Colonic mucosa (tissue), 4 donors: ENCODE measurements at regions not wholly inside any gene's neighbourhood (a gene's known extent, or its start where the extent isn't known, plus 50 kb on each side); places are given as distances from the start of the nearest gene placed in this dataset.

Experiments
- DNase-seq: peaks from one replicate; pipeline ENCODE4 v3.0.0-alpha.2; 2020
- H3K27ac ChIP-seq: fragments of 200-600 bp; one replicate; pipeline ENCODE4 v1.8.0; 2021
- H3K27me3 ChIP-seq: fragments of 200-600 bp; one replicate; pipeline ENCODE4 v1.8.0; 2021
- H3K36me3 ChIP-seq: fragments of 200-600 bp; one replicate; pipeline ENCODE4 v1.8.0; 2021
- H3K4me1 ChIP-seq: fragments of 200-600 bp; one replicate; pipeline ENCODE4 v1.8.0; 2021; ENCODE audit warnings: mild to moderate bottlenecking
- H3K4me3 ChIP-seq: fragments of 200-600 bp; one replicate; pipeline ENCODE4 v1.8.0; 2021
- H3K9ac ChIP-seq, 2 donors: one replicate each; pipeline ENCODE4 v1.7.0; 2013; ENCODE audit warnings: control low read depth in 2 of 2, low read depth in 2 of 2, low read length in 2 of 2
- H3K9me3 ChIP-seq: fragments of 200-600 bp; one replicate; pipeline ENCODE4 v1.8.0; 2021
- CTCF ChIP-seq: fragments of 200-600 bp; IDR thresholded peaks from one replicate; pipeline ENCODE4 v1.8.0; 2022; ENCODE audit warnings: antibody characterized with exemption, mild to moderate bottlenecking
- intact Hi-C: fragments of 100-400 bp; cut with DNase I; formaldehyde crosslinking; loops from one replicate; pipeline ENCODE4 v1.14.1; 2022
- donor health status: healthy.
- donor health status: DM: no; HTN: no; CAD: no.
- donor health status: DM: no; HTN: no; CAD: no.

- Histone ChIP-seq H3K9me3 (no peaks in the 10 kb centered on the region), H3K4me3 (no peak overlapping the region), H3K27me3 (no peaks in the 10 kb centered on the region), H3K9ac (no peak overlapping the region), H3K27ac (no peak overlapping the region), H3K36me3 (no peaks in the 10 kb centered on the region), H3K4me1 (no peaks in the 10 kb centered on the region)
- TF ChIP-seq CTCF: no peak
- no peak for DNase-seq
- intact Hi-C loops: no loop called here
Observed at GRCh38 chr5:167730656-167731055, 560.8 kb upstream of the WWC1 start.

- H3K36me3 ChIP-seq: no peaks in the 10 kb centered on the region
- no peak for TF ChIP-seq CTCF
- no peaks in the 10 kb centered on the region for H3K4me1 ChIP-seq
- H3K9me3 ChIP-seq: no peaks in the 10 kb centered on the region
- intact Hi-C loops: no loop called here
- H3K4me3 ChIP-seq: no peak overlapping the region
- H3K9ac ChIP-seq: no peak overlapping the region
- no peak overlapping the region for H3K27ac ChIP-seq
- no peak for DNase-seq
- no peaks in the 10 kb centered on the region for H3K27me3 ChIP-seq
Observed at GRCh38 chr5:167731951-167732350, 559.5 kb upstream of the WWC1 start.

GRCh38 chr5:167732499-167732898 is 558.9 kb upstream of the WWC1 start:
- Histone ChIP-seq H3K9ac (no peak overlapping the region), H3K4me1 (no peaks in the 10 kb centered on the region), H3K27me3 (no peaks in the 10 kb centered on the region), H3K4me3 (no peak overlapping the region), H3K9me3 (no peaks in the 10 kb centered on the region), H3K36me3 (no peaks in the 10 kb centered on the region), H3K27ac (no peak overlapping the region)
- DNase-seq: no peak
- intact Hi-C loops: no loop called here
- no peak for TF ChIP-seq CTCF

- no peak for DNase-seq
- TF ChIP-seq CTCF: no peak
- Histone ChIP-seq H3K27me3 (no peaks in the 10 kb centered on the region), H3K36me3 (no peaks in the 10 kb centered on the region), H3K9me3 (no peaks in the 10 kb centered on the region), H3K27ac (no peak overlapping the region), H3K9ac (no peak overlapping the region), H3K4me3 (no peak overlapping the region), H3K4me1 (no peaks in the 10 kb centered on the region)
- intact Hi-C loops: no loop called here
Observed at GRCh38 chr5:167736992-167737391, 554.5 kb upstream of the WWC1 start.

GRCh38 chr5:167743695-167744464 is 547.6 kb upstream of the WWC1 start:
- intact Hi-C loops: no loop called here
- H3K27ac ChIP-seq: no peak overlapping the region
- no peak for DNase-seq

More at GRCh38 chr5:167743695-167744464, 547.6 kb upstream of the WWC1 start:
- Histone ChIP-seq H3K36me3 (no peaks in the 10 kb centered on the region), H3K4me3 (no peak overlapping the region), H3K9ac (no peak overlapping the region), H3K9me3 (no peaks in the 10 kb centered on the region), H3K27me3 (no peaks in the 10 kb centered on the region), H3K4me1 (no peaks in the 10 kb centered on the region)
- TF ChIP-seq CTCF: no peak
